Activated CD4-positive, alpha-beta T cell treated with anti-CD3 and anti-CD28 coated beads, Interleukin-2, amount 50 U/mL, for 4 hours (primary cell): ENCODE measurements at regions not wholly inside any gene's neighbourhood (a gene's known extent, or its start where the extent isn't known, plus 50 kb on each side); places are given as distances from the start of the nearest gene placed in this dataset.

Experiments
- DNase-seq, 2 experiments: peaks; one replicate each; pipeline ENCODE4 v3.0.0-alpha.2; 2020

DNA sequence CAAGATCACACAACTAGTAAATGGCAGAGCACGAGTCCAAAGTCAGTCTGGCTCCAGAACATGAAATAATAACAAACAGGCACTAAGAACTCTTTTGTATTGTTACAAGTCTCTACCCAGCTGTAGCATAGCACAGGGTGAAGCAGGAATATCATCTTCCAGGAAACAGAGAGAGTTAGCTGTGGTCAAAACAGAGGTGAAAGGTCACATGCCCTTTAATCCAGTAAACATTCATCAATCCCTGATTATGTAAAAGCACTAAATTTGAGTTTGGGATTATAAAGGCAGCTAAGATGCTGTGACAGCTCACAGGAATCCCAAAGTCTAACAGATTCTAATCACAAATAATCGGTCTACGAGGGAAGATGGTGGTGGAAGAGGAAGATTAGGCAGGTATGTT, 133.0 kb upstream of the ASTN2 start:
- DNase-seq: no peak

DNA sequence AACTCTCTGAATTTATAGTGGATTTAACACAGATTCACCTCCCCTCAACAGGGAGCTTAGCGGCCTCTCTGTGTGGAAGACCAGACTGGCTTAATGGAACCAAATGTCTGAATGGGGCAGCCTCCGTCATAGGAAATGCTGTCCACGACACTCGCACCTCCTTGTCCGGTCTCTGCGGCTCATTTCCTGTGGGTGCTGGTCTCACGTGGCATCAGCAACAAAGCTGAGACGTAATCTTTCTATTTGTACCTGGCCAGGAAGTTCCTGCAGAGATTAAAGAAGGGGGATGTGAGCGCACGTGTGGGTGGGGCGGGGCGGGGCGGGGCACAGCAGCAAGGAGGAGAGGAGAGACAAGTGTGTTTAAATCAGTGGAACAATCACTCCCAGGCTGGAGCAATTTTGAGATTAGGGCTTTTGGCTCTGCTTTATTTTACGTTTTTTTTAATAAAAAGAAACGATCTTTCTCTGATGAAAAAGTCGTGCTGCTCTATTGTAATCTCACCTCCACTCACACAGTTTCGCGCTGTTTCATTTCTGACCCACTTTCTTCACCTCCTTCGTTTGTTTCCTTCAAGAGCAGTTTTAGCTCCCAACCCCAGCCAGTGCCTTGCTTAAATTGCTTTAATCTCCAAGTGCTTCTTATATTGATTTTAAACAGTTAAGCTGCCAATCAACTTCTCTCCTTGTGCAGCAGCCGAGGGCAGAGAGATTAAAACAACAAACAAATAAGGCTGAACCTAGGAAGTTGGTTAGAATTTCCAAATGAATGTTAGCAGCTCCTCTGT, 132.2 kb upstream of the ASTN2 start:
- DNase-seq: no peak

GRCh38 chr9:117545846-117546245, 131.0 kb upstream of the ASTN2 start:
- DNase-seq: no peak

- DNase-seq: no peak
Observed at GRCh38 chr9:117543089-117543488, 128.2 kb upstream of the ASTN2 start.

- DNase-seq: no peak
Observed at GRCh38 chr9:117542021-117542420, 127.2 kb upstream of the ASTN2 start.

GRCh38 chr9:117541181-117541580, 126.3 kb upstream of the ASTN2 start:
- no peak for DNase-seq

DNA sequence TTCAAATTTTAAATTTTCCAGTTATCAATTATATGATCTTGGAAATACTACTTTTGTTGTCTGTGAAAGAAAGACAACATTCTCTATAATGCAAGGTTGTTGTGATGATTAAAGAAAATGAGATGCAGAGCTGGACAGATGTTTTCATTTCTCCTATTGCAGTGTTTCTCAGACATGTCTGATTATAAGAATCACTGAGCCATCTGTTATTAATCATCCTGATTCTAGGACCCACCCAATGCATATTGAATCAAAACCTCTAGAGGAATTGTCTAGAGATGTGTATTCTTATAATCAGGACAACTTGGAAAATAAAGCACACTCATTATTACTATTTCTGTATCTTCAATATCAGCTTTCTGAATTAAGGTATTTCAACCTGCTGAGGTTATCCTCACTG, 121.1 kb upstream of the ASTN2 start:
- DNase-seq: no peak

DNA sequence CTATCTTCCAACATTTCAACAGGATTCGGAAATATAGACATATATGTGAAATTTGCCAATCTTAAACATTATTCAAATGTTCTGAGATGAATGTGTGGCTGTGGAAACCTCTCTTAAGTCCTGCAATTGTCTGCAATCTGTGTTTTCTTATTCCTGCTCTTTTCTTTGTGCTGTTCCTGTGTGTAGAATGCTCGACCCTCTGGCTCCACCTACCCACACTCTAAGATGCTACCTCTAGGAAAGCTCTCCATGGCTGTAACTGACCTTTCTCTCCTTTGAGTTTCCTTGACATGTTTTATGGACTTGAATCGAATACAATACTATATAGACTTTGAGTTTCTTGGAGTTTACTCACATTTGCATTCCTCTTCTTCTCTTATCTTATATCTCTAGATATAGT, 120.6 kb upstream of the ASTN2 start:
- no peak for DNase-seq

DNA sequence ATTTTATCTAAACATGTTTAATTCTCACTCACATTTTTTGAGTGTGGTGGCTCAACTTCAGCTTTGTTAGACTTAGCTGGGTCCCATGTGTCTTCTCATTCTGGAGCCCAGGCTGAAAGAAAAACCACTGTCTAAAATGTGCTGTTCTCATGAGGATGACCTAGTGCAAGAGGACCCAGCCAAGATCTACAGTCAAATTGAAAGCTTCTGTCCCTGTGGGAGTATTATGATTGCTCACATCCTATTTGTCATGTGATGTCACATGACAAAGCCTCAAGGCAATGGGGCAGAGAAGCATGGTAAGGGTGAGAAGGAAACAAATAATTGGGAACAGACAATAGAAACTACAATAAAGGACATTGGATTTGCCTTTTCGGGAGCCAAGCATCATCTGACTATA, 113.4 kb upstream of the ASTN2 start:
- DNase-seq: no peak

GRCh38 chr9:117526674-117527073, 111.8 kb upstream of the ASTN2 start:
- no peak for DNase-seq

- DNase-seq: no peak
Observed at GRCh38 chr9:117523531-117524153, 108.8 kb upstream of the ASTN2 start.

GRCh38 chr9:117521293-117521692, 106.4 kb upstream of the ASTN2 start:
- DNase-seq: no peak

- no peak for DNase-seq
Observed at GRCh38 chr9:117516676-117517632, 102.1 kb upstream of the ASTN2 start.

DNA sequence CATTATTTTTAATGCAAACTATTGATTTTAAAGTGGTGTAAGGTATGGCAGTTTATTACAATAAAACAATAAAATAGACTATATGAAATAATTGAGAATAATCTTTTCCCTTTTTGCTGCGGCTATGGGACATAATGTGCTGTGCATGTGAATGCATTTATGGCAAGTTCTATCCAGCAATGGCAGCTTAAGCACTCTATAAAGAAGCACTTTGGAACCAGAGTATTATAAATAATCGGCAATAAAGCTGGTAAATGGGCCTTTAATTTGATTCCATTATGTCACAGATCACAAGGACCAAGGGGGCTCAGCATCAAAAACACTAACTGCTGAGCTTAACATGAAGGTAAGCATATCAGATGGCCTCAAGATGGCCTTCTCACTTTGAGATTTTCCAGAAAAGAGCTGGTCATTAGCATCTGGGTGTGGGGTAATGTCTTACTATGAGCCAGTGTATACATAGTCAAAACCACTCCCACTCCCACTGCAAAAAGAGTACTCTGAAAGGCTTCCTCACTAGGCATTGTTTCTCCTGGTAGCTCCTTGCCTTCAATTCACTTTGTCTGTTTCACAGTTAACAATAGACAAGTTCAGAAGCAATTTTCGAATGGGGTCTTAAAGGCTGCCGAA, 97.1 kb upstream of the ASTN2 start:
- DNase-seq: no peak

GRCh38 chr9:117496307-117496706, 81.5 kb upstream of the ASTN2 start:
- DNase-seq: no peak

- no peak for DNase-seq
Observed at GRCh38 chr9:117494401-117495090, 79.7 kb upstream of the ASTN2 start.

DNA sequence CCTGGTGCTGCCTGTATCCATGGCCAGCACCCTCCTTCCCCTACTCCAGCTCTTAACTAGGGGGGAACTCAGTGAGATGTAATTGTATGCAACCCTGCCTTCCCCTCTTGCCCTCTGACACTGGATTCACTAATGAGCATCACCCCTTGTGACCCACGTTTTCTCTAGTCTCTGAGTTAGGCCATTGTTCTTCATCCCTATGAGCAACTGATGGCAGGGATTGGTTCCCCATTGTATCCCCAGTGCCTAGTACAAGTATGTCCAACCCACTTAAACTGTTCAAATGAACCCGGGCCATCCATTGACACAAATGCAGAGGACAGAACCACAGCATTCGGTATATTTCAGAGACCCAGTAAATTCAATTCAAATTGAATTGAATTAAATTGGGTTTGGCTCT, 77.6 kb upstream of the ASTN2 start:
- DNase-seq: no peak

DNA sequence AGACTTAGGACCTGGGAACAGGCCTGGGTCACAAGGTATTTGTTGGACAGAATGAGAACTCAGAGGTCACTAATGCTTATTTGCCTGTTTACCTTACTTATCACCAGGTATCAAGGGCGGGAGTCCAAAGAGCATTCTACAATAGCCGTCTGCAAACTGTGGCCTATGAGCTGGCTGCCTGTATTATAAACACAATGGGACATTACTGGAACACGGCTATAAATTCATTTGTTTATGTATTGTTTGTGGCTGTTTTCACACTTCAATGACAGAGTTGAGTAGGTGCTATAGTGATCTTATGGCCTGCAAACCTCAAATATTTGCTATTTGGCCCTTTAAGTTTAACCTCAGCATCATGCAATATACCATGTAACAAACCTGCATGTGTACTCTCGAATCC, 76.6 kb upstream of the ASTN2 start:
- no peak for DNase-seq

GRCh38 chr9:117490199-117490598, 75.3 kb upstream of the ASTN2 start:
- no peak for DNase-seq

DNA sequence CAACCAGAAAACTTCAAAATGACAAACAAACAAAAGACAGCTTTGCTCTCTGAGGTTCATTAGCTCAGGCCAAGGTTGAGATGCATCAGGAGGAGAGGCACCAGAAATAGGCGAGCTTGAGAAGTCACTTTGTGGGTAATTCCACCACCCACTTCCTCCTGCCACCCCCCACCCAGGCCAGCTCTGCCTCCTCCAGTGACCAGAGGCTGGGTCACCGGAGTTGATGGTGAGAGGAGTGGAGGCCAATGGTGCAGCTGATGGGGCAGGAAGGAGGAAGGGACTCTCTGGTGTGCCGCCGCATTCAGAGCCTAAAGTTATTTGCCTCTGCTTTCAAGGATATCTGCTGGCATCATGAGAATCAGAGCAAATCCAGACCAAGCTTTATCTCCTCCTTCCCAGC, 73.8 kb upstream of the ASTN2 start:
- no peak for DNase-seq

- no peak for DNase-seq
Observed at GRCh38 chr9:117487555-117488175, 72.8 kb upstream of the ASTN2 start.

GRCh38 chr9:117486426-117486825, 71.6 kb upstream of the ASTN2 start:
- no peak for DNase-seq
